Neutrophil (primary cell): ENCODE measurements at regions not wholly inside any gene's neighbourhood (a gene's known extent, or its start where the extent isn't known, plus 50 kb on each side); places are given as distances from the start of the nearest gene placed in this dataset.

ENCODE experiments used
- H3K27ac ChIP-seq: fragments of 200-600 bp; sonication (generic); 2 replicates; pipeline ENCODE4 v1.5.1; 2016; ENCODE audit warnings: mild to moderate bottlenecking, moderate library complexity
- H3K27me3 ChIP-seq: fragments of 200-600 bp; sonication (generic); 2 replicates; pipeline ENCODE4 v1.6.0; 2016; ENCODE audit warnings: mild to moderate bottlenecking
- H3K36me3 ChIP-seq: fragments of 200-600 bp; sonication (generic); 2 replicates; pipeline ENCODE4 v1.5.1; 2017
- H3K4me1 ChIP-seq, 2 experiments: fragments of 200-600 bp in 1 of 2; sonication (generic) in 1 of 2; 1 replicate in 1 of 2; 2 replicates in 1 of 2; pipeline versions ENCODE4 v1.5.1 to v1.6.1; 2013 to 2016; ENCODE audit warnings: low read depth in 1 of 2, low read length in 1 of 2, mild to moderate bottlenecking in 1 of 2, moderate library complexity in 1 of 2; ENCODE audit not compliant: control insufficient read depth in 1 of 2, insufficient read depth in 1 of 2
- H3K4me3 ChIP-seq, 2 experiments: fragments of 200-600 bp in 1 of 2; sonication (generic) in 1 of 2; 1 replicate in 1 of 2; 2 replicates in 1 of 2; pipeline ENCODE4 v1.5.1; 2013 to 2016; ENCODE audit warnings: low read depth in 1 of 2, low read length in 1 of 2, mild to moderate bottlenecking in 1 of 2, moderate library complexity in 1 of 2
- H3K9me3 ChIP-seq: fragments of 200-600 bp; sonication (generic); 2 replicates; pipeline ENCODE4 v1.5.1; 2016
- CTCF ChIP-seq: fragments of 200-600 bp; sonication (generic); IDR thresholded peaks from 2 replicates; pipeline ENCODE4 v1.5.1; 2016; ENCODE audit warnings: antibody characterized with exemption

GRCh38 chr19:30237140-30237539, 135.0 kb upstream of the ZNF536 start:
- Histone ChIP-seq H3K27me3 (peaks cover 68% of the 10 kb centered on the region), H3K4me3 (no peak overlapping the region), H3K36me3 (no peaks in the 10 kb centered on the region), H3K27ac (no peak overlapping the region), H3K9me3 (no peaks in the 10 kb centered on the region), H3K4me1 (no peaks in the 10 kb centered on the region)
- no peak for TF ChIP-seq CTCF

- no peaks in the 10 kb centered on the region for H3K9me3 ChIP-seq
- peaks cover 51% of the 10 kb centered on the region for H3K27me3 ChIP-seq
- H3K4me1 ChIP-seq, result no peaks in the 10 kb centered on the region
- no peak for TF ChIP-seq CTCF
- H3K36me3 ChIP-seq, result no peaks in the 10 kb centered on the region
- H3K4me3 ChIP-seq, result no peak overlapping the region
- H3K27ac ChIP-seq, result no peak overlapping the region
Observed at GRCh38 chr19:30240904-30241695, 131.1 kb upstream of the ZNF536 start.

GRCh38 chr19:30244533-30244932, 127.7 kb upstream of the ZNF536 start:
- Histone ChIP-seq H3K4me3 (no peak overlapping the region), H3K9me3 (no peaks in the 10 kb centered on the region), H3K36me3 (no peaks in the 10 kb centered on the region), H3K4me1 (no peaks in the 10 kb centered on the region), H3K27ac (no peak overlapping the region), H3K27me3 (peaks cover 37% of the 10 kb centered on the region)
- no peak for TF ChIP-seq CTCF

GRCh38 chr19:30245401-30246039, 126.7 kb upstream of the ZNF536 start:
- TF ChIP-seq CTCF, result no peak
- no peak overlapping the region for H3K27ac ChIP-seq
- H3K4me3 ChIP-seq, result no peak overlapping the region
- H3K4me1 ChIP-seq, result no peaks in the 10 kb centered on the region
- H3K9me3 ChIP-seq, result no peaks in the 10 kb centered on the region
- H3K36me3 ChIP-seq, result no peaks in the 10 kb centered on the region
- H3K27me3 ChIP-seq, result peaks cover 41% of the 10 kb centered on the region

GRCh38 chr19:30249911-30250310, 122.3 kb upstream of the ZNF536 start:
- Histone ChIP-seq H3K4me1 (no peaks in the 10 kb centered on the region), H3K4me3 (no peak overlapping the region), H3K27me3 (peaks cover 55% of the 10 kb centered on the region), H3K9me3 (no peaks in the 10 kb centered on the region), H3K36me3 (no peaks in the 10 kb centered on the region), H3K27ac (no peak overlapping the region)
- TF ChIP-seq CTCF, result no peak
